ENCODE measurements at regions not wholly inside any gene's neighbourhood (a gene's known extent, or its start where the extent isn't known, plus 50 kb on each side); places are given as distances from the start of the nearest gene placed in this dataset.

DNA sequence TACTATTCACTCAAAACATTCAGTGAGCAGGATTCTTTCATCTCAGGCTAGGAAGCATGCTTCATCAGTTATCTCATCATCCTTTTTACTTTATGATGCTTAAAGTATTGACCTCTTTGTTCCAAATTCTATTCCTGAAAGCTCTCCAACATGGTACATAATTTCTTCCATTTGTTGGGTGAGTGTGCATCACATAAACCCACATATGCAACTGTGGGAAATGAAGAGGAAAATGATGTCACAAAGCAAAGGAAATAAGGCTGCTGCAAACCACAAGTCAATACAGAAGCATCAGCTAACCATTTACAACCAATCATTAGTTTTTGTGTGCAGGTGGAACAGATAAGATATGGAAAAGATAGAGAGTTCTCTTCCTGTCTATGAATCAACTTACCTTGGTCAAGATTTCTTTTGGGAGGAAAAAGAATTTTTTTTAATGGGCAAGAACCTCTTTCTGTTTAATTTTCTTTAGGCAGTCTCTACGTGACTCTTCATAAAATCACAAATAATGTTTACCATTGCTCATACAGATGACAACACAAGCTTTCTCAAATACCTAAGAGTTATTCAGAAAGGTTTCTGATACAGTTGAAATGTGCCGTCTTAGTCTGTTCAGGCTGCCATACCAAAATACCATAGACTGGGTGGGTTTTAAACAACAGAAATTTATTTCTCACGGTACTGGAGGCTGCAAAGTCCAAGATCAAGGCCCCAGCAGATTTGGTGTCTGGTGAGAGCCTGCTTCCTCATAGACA, 259.9 kb downstream of the ADGRG6 start:
- Histone ChIP-seq H3K27ac (no peak overlapping the region), H3K27me3 (no peaks in the 10 kb centered on the region), H3K4me3 (no peak overlapping the region), H3K9me3 (no peaks in the 10 kb centered on the region), H3K4me1 (no peaks in the 10 kb centered on the region), H3K36me3 (no peaks in the 10 kb centered on the region)
- intact Hi-C loops (cut with DNase I), result loop anchor here (10.0 kb wide), 1 partner anchor 863 kb away; no protein-coding TSS in a partner anchor
- TF ChIP-seq CTCF (IDR thresholded peaks at IDR 0.05), result no peak
- no peak for DNase-seq (ENCODE audit: low spot score in 2 of 2)

DNA sequence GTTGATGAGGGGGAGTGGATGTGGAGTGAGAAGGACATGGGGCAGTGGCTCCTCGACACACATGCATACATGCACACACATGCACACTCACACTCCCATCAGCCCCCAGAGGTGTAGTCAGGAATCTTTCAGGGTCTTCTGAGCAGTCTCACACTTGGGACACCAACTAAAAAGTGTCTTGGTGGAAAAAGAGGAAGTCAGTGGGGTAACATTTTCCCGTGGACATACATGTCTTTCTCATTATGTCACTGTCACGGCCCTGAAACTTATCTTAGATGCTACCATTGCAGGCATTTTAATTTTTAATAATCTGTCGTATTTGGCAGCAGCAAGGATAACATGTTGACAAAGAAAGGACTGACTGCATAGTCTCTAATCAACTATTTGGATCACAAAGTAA, 261.1 kb downstream of the ADGRG6 start:
- intact Hi-C loops (cut with DNase I), result loop anchor here (10.0 kb wide), 1 partner anchor 862 kb away; no protein-coding TSS in a partner anchor
- no peak overlapping the region for H3K4me3 ChIP-seq
- no peaks in the 10 kb centered on the region for H3K4me1 ChIP-seq
- no peak for DNase-seq (ENCODE audit: low spot score in 2 of 2)
- no peak for TF ChIP-seq CTCF (IDR thresholded peaks at IDR 0.05)
- H3K27me3 ChIP-seq, result no peaks in the 10 kb centered on the region
- no peaks in the 10 kb centered on the region for H3K9me3 ChIP-seq
- H3K36me3 ChIP-seq, result no peaks in the 10 kb centered on the region
- H3K27ac ChIP-seq, result no peak overlapping the region

GRCh38 chr6:142566628-142567396, 265.0 kb downstream of the ADGRG6 start:
- intact Hi-C loops (cut with DNase I), result loop anchor here (10.0 kb wide), 1 partner anchor 858 kb away; no protein-coding TSS in a partner anchor
- H3K4me1 ChIP-seq, result peaks cover 3 to 13% of the 10 kb centered on the region in 2 donors
- peak overlapping the region in 1 of 2 donors; percentile 66 for H3K27ac ChIP-seq
- H3K27me3 ChIP-seq, result no peaks in the 10 kb centered on the region
- no peak overlapping the region for H3K4me3 ChIP-seq
- peak in 2 of 3 experiments; percentile 86 to 87 for TF ChIP-seq CTCF (IDR thresholded peaks at IDR 0.05)
- no peak for DNase-seq (ENCODE audit: low spot score in 2 of 2)
- H3K9me3 ChIP-seq, result no peaks in the 10 kb centered on the region
- no peaks in the 10 kb centered on the region for H3K36me3 ChIP-seq

DNA sequence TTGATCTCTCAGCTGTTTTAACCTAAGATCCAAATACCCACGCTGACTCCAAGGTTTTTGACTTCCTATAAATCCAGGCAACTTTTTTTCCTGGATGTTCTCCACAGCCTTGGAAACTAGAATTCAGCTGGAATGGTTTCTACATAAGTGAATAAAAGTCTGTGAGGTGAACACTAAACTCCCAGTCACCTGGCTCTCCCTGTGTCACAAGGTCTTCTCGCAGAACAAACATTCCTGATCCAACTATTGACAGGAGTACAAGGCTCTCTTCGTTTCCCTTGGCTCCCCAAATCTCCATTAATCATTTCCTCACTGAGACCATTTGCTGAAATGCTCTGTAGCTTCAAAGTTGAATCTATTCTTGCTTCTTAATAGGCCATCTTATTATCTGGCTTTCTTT, 265.7 kb downstream of the ADGRG6 start:
- Histone ChIP-seq H3K4me3 (no peak overlapping the region), H3K4me1 (peaks cover 3 to 13% of the 10 kb centered on the region in 2 donors), H3K27ac (peak overlapping the region; percentile 47 to 66), H3K36me3 (no peaks in the 10 kb centered on the region), H3K27me3 (no peaks in the 10 kb centered on the region), H3K9me3 (no peaks in the 10 kb centered on the region)
- intact Hi-C loops (cut with DNase I), result loop anchor here (10.0 kb wide), 1 partner anchor 857 kb away; no protein-coding TSS in a partner anchor
- DNase-seq (ENCODE audit: low spot score in 2 of 2), result no peak
- TF ChIP-seq CTCF (IDR thresholded peaks at IDR 0.05), result no peak

GRCh38 chr6:142568857-142569597, 267.2 kb downstream of the ADGRG6 start:
- peaks cover 3 to 13% of the 10 kb centered on the region in 2 donors for H3K4me1 ChIP-seq
- intact Hi-C loops (cut with DNase I), result loop anchor here (10.0 kb wide), 1 partner anchor 856 kb away; no protein-coding TSS in a partner anchor
- H3K4me3 ChIP-seq, result no peak overlapping the region
- H3K27me3 ChIP-seq, result no peaks in the 10 kb centered on the region
- no peak for TF ChIP-seq CTCF (IDR thresholded peaks at IDR 0.05)
- H3K27ac ChIP-seq, result peak overlapping the region; percentile 47 to 66
- H3K36me3 ChIP-seq, result no peaks in the 10 kb centered on the region
- no peaks in the 10 kb centered on the region for H3K9me3 ChIP-seq
- no peak for DNase-seq (ENCODE audit: low spot score in 2 of 2)
